ENCODE measurements at regions not wholly inside any gene's neighbourhood (a gene's known extent, or its start where the extent isn't known, plus 50 kb on each side); places are given as distances from the start of the nearest gene placed in this dataset.

- H3K27me3 ChIP-seq = no peaks in the 10 kb centered on the region
- H3K4me2 ChIP-seq = no peak overlapping the region
- no peaks in the 10 kb centered on the region for H3F3A ChIP-seq (ENCODE audit: low read depth)
- no peak overlapping the region for H3K27ac ChIP-seq
- peak overlapping the region; percentile 76 for H2AFZ ChIP-seq (replicated peaks)
- no peaks in the 10 kb centered on the region for H3K36me3 Mint-ChIP-seq
- H3K4me3 ChIP-seq = no peak overlapping the region
- H3K9me3 Mint-ChIP-seq = no peaks in the 10 kb centered on the region
- H3K4me3 Mint-ChIP-seq = no peak overlapping the region
- H4K20me1 ChIP-seq (ENCODE audit: low read depth) = no peaks in the 10 kb centered on the region
- H3K4me1 Mint-ChIP-seq = no peaks in the 10 kb centered on the region
- H3K9me3 ChIP-seq (ENCODE audit: low read depth) = no peaks in the 10 kb centered on the region
- no peak overlapping the region for H3K27ac Mint-ChIP-seq
- DNase-seq (ENCODE audit: low spot score) = no peak
- no peak overlapping the region for H3K9ac ChIP-seq
- H3K4me1 ChIP-seq = no peaks in the 10 kb centered on the region
- H3K27me3 Mint-ChIP-seq (ENCODE audit: insufficient read depth, low read depth) = peaks cover 3% of the 10 kb centered on the region
- TF ChIP-seq EZH2 (IDR thresholded peaks at IDR 0.05) (no peak), EZH2phosphoT487 (IDR thresholded peaks at IDR 0.05) (no peak), CTCF (IDR thresholded peaks at IDR 0.05) (no peak)
- no peaks in the 10 kb centered on the region for H3K79me2 ChIP-seq (ENCODE audit: low read depth)
- H3K36me3 ChIP-seq = no peaks in the 10 kb centered on the region
These were observed 491.2 kb downstream of the COG6 start for GRCh38 chr13:40146611-40147117.

GRCh38 chr13:40148101-40148500 is 492.6 kb downstream of the COG6 start:
- no peak for TF ChIP-seq EZH2 (IDR thresholded peaks at IDR 0.05)
- TF ChIP-seq CTCF (IDR thresholded peaks at IDR 0.05) = no peak
- TF ChIP-seq EZH2phosphoT487 (IDR thresholded peaks at IDR 0.05) = no peak
- Histone ChIP-seq H3K27me3 (no peaks in the 10 kb centered on the region), H3K9me3 (ENCODE audit: low read depth) (no peaks in the 10 kb centered on the region), H4K20me1 (ENCODE audit: low read depth) (no peaks in the 10 kb centered on the region), H3K79me2 (ENCODE audit: low read depth) (no peaks in the 10 kb centered on the region), H3F3A (ENCODE audit: low read depth) (no peaks in the 10 kb centered on the region), H3K4me1 (no peaks in the 10 kb centered on the region), H2AFZ (replicated peaks) (no peak overlapping the region), H3K27ac (no peak overlapping the region), H3K4me2 (no peak overlapping the region), H3K9ac (no peak overlapping the region), H3K4me3 (no peak overlapping the region), H3K36me3 (no peaks in the 10 kb centered on the region)
- H3K27me3 Mint-ChIP-seq (ENCODE audit: insufficient read depth, low read depth) = peaks cover 3% of the 10 kb centered on the region
- H3K4me3 Mint-ChIP-seq = no peak overlapping the region
- no peaks in the 10 kb centered on the region for H3K4me1 Mint-ChIP-seq
- no peaks in the 10 kb centered on the region for H3K9me3 Mint-ChIP-seq
- H3K27ac Mint-ChIP-seq = no peak overlapping the region
- H3K36me3 Mint-ChIP-seq = no peaks in the 10 kb centered on the region
- no peak for DNase-seq (ENCODE audit: low spot score)

- TF ChIP-seq EZH2phosphoT487 (IDR thresholded peaks at IDR 0.05) (no peak), EZH2 (IDR thresholded peaks at IDR 0.05) (no peak), CTCF (IDR thresholded peaks at IDR 0.05) (no peak)
- no peaks in the 10 kb centered on the region for H3K36me3 Mint-ChIP-seq
These were observed 493.3 kb downstream of the COG6 start for GRCh38 chr13:40148742-40149141.

More at GRCh38 chr13:40148742-40149141, 493.3 kb downstream of the COG6 start:
- Histone ChIP-seq H3K36me3 (no peaks in the 10 kb centered on the region), H3K4me1 (no peaks in the 10 kb centered on the region), H3K27ac (no peak overlapping the region), H3F3A (ENCODE audit: low read depth) (no peaks in the 10 kb centered on the region), H3K9ac (no peak overlapping the region), H3K79me2 (ENCODE audit: low read depth) (no peaks in the 10 kb centered on the region), H3K9me3 (ENCODE audit: low read depth) (no peaks in the 10 kb centered on the region), H4K20me1 (ENCODE audit: low read depth) (no peaks in the 10 kb centered on the region), H3K4me3 (no peak overlapping the region), H3K27me3 (no peaks in the 10 kb centered on the region), H3K4me2 (no peak overlapping the region), H2AFZ (replicated peaks) (no peak overlapping the region)
- H3K27me3 Mint-ChIP-seq (ENCODE audit: insufficient read depth, low read depth) = peaks cover 6% of the 10 kb centered on the region
- H3K4me1 Mint-ChIP-seq = no peaks in the 10 kb centered on the region
- no peak for DNase-seq (ENCODE audit: low spot score)
- no peak overlapping the region for H3K4me3 Mint-ChIP-seq
- H3K27ac Mint-ChIP-seq = no peak overlapping the region
- peaks cover 4% of the 10 kb centered on the region for H3K9me3 Mint-ChIP-seq
